ENCODE measurements at regions not wholly inside any gene's neighbourhood (a gene's known extent, or its start where the extent isn't known, plus 50 kb on each side); places are given as distances from the start of the nearest gene placed in this dataset.

DNA sequence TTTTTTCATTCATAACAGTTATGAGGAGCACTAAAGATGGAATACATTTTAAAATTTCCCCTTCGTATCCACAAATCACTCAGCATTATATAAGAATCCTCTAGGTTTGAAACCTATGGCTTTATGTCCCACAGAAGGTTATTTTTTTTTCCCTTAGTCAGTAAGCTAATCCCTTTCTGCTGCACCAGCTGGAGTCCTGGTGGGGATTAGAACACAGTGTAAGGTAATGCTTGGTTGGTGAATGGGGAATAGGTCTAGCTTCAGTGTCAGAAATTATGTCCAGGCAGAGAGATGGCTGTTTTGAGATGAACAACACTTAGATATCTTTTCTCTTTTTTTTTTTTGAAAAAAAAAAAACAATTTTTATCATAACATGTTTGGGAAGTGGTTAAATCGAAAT is 116.6 kb downstream of the RASGEF1B start:
- TF ChIP-seq, protein P1, sequence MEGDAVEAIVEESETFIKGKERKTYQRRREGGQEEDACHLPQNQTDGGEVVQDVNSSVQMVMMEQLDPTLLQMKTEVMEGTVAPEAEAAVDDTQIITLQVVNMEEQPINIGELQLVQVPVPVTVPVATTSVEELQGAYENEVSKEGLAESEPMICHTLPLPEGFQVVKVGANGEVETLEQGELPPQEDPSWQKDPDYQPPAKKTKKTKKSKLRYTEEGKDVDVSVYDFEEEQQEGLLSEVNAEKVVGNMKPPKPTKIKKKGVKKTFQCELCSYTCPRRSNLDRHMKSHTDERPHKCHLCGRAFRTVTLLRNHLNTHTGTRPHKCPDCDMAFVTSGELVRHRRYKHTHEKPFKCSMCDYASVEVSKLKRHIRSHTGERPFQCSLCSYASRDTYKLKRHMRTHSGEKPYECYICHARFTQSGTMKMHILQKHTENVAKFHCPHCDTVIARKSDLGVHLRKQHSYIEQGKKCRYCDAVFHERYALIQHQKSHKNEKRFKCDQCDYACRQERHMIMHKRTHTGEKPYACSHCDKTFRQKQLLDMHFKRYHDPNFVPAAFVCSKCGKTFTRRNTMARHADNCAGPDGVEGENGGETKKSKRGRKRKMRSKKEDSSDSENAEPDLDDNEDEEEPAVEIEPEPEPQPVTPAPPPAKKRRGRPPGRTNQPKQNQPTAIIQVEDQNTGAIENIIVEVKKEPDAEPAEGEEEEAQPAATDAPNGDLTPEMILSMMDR (conservative IDR thresholded peaks at IDR 0.05; ENCODE audit: low read depth, low read length) = no peak
- no peak for DNase-seq (ENCODE audit: low read depth)

DNA sequence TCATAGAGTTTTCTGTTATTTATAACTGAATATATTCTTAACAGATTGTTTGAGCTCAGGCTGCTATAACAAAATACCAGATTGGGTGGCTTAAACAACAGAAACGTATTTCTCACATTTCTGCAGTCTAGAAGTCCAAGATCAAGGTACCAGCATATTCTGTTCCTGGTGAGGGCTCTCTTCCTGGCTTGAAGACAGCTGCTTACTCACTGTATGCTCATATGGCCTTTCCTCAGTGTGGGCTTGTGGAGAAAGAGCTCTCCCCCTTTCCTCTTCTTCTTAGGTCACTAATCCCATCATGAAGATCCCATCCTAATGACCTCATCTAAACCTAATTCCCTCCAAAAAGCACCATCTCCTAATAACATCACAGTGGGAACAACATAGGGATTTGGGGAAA is 117.8 kb downstream of the RASGEF1B start:
- H3K4me3 ChIP-seq (ENCODE audit: low read length) = no peak overlapping the region
- no peak for DNase-seq (ENCODE audit: low read depth)
- TF ChIP-seq, protein P1 (conservative IDR thresholded peaks at IDR 0.05; ENCODE audit: low read depth, low read length) = no peak

More for the DNA sequence above, 116.6 kb downstream of the RASGEF1B start:
- H3K4me3 ChIP-seq (ENCODE audit: low read length) = no peak overlapping the region

DNA sequence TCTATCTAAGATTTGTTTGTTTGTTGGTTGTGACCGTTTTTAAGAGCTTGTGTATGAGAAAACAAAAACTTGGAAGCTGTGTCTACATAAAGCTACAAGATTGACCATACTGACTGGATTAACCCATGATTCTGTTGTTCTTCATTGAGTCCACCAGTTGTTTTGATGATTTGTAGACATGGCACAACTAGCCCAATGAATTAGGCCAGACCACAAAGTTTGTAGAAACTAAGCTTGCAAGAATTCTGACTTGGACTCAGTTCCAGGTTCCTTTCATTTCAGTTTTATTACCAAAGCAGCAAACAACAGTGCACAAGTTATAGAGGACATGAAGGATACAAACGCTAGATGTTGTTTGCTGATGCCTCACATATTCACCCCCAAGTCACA is 119.3 kb downstream of the RASGEF1B start:
- TF ChIP-seq, protein P1 (conservative IDR thresholded peaks at IDR 0.05; ENCODE audit: low read depth, low read length) = no peak
- DNase-seq (ENCODE audit: low read depth) = no peak
- H3K4me3 ChIP-seq (ENCODE audit: low read length) = no peak overlapping the region

DNA sequence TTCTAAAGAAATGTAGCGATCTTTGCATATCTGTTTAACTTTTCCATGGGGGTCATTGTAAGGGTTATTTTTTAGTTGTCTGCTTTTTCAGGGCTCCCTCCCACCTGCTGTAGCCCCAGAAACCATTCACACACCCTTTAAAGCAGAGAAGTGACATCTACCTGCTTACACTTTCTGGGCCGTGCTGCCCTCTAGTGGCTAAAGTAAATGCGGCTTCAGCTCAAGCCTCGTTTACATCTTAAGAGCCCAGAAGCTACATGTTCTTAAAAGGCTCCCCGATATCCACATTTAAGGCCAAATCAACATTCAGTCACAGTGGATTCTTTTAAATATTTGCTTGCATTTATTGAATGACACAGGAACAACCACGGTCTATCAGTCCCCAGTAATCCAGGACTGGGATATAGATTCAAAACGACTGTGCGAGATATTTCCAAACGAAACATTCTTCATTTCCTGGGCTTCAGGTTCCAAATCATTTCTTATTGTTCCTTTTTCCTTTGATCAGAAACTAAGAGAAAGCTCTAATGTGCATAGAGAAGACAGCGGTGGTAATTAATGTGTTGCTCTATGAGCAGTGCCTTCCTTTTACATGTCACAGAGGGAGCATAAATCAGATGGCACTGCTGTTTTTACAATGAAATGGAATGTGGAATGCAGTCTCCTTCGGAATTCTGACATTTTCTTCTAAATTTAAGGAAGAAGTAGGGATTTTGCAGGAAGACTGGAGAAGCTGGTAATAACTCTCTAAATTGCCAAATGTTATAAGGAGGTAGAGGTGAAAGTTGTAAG is 119.9 kb downstream of the RASGEF1B start:
- TF ChIP-seq, protein P1 (conservative IDR thresholded peaks at IDR 0.05; ENCODE audit: low read depth, low read length) = peak; percentile 92
- no peak overlapping the region for H3K4me3 ChIP-seq (ENCODE audit: low read length)
- DNase-seq (ENCODE audit: low read depth) = peak; percentile 32

DNA sequence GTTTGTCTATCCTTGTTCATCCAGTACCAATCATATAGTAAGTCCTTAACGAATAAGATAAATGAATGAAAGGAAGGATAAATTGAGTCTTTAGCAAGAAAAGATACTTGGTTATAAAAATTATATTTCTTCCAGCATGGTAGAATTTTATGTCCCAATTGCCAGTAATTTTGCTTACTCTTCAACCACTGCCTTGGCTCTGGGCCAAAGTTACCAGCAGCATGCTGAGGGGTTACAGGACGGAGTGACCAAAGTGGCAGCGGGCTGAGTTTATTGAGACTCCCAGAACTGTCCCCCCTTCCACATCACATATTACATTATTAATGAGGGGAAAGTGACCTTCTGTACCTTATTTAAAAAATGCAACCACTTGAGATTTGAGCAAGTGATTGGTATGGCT is 121.7 kb downstream of the RASGEF1B start:
- no peak overlapping the region for H3K4me3 ChIP-seq (ENCODE audit: low read length)
- no peak for DNase-seq (ENCODE audit: low read depth)
- TF ChIP-seq, protein P1 (conservative IDR thresholded peaks at IDR 0.05; ENCODE audit: low read depth, low read length) = no peak

DNA sequence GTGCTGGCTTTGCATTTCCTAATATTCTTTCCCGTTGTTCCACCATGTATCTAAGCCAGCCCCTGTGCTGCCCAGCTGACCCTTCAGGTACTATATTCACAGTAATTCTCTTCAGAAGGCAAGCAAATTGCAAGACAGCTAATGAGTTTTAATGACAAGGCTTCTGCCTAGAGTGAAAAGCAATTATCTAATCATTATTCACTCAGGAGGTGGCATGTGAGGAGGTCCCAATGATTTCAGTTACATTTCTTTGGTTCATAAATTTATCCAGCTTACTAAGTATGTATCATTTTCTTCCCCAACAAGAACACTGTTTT is 123.0 kb downstream of the RASGEF1B start:
- TF ChIP-seq, protein P1 (conservative IDR thresholded peaks at IDR 0.05; ENCODE audit: low read depth, low read length) = no peak
- H3K4me3 ChIP-seq (ENCODE audit: low read length) = no peak overlapping the region

DNA sequence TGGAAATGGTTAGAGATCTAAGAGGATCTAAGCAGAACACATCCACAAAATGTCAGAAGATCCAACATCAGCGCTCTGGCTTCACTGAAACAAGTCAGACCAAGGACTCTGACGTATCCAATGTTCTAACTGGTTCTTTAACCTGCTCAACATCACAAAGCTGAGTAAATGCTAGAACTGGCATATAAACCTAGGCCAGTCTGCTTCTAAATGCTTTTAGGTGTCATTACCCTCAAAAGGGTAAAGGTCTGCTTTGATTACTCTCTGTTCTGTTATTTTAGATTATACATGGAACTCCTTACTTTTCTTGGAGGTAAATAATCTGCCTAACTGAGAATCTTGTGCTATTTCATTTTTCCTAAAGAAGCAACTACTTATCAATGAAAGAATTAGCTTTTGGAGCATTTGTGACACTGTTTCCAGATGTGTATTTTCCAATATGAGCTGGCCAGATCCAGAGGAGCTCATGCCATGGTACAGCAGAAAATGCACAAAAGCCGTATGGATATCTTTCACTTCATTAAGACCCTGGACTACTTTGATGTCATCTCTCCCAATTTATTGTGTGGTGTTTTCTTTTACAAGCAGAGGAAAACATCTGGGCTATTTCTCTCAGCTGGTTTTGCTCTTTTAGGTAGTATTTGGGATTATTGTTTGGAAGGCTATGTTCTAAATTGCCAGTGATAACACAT is 123.5 kb downstream of the RASGEF1B start:
- DNase-seq (ENCODE audit: low read depth) = no peak
- no peak overlapping the region for H3K4me3 ChIP-seq (ENCODE audit: low read length)
- TF ChIP-seq, protein P1 (conservative IDR thresholded peaks at IDR 0.05; ENCODE audit: low read depth, low read length) = no peak

More for the DNA sequence above, 123.0 kb downstream of the RASGEF1B start:
- DNase-seq (ENCODE audit: low read depth) = no peak

Measured in retinal pigment epithelial cell (primary cell).